HS-5 (cell line): ENCODE measurements at regions not wholly inside any gene's neighbourhood (a gene's known extent, or its start where the extent isn't known, plus 50 kb on each side); places are given as distances from the start of the nearest gene placed in this dataset.
"Not testable (repeated sequence)": the region's sequence is repeated elsewhere in the genome, so short reads cannot be mapped to it uniquely, and the experiment has no call there.

ENCODE experiments used
- DNase-seq: peaks from one replicate; pipeline ENCODE4 v3.0.0-alpha.2; 2012; ENCODE audit warnings: low read depth

GRCh38 chr7:98728555-98728954 lies 111.5 kb downstream of the NPTX2 start:
- DNase-seq, result no peak

- no peak for DNase-seq
These were observed 112.0 kb downstream of the NPTX2 start for GRCh38 chr7:98729121-98729520.

GRCh38 chr7:98730326-98730725 lies 113.2 kb downstream of the NPTX2 start:
- no peak for DNase-seq

GRCh38 chr7:98731651-98732050 lies 114.6 kb downstream of the NPTX2 start:
- DNase-seq, result no peak

- DNase-seq, result no peak
These were observed 116.0 kb downstream of the NPTX2 start for GRCh38 chr7:98733036-98733435.

- no peak for DNase-seq
These were observed 118.7 kb downstream of the NPTX2 start for GRCh38 chr7:98735801-98736200.

GRCh38 chr7:98736461-98736860 lies 119.4 kb downstream of the NPTX2 start:
- DNase-seq, result not testable (repeated sequence)

GRCh38 chr7:98737176-98737575 lies 120.1 kb downstream of the NPTX2 start:
- no peak for DNase-seq

GRCh38 chr7:98740643-98741042 lies 123.6 kb downstream of the NPTX2 start:
- no peak for DNase-seq

- DNase-seq, result no peak
These were observed 124.0 kb downstream of the TMEM130 start for GRCh38 chr7:98745722-98746318.

GRCh38 chr7:98748090-98748489 lies 121.7 kb downstream of the TMEM130 start:
- no peak for DNase-seq

- DNase-seq, result no peak
These were observed 116.6 kb downstream of the TMEM130 start for GRCh38 chr7:98753176-98753575.

GRCh38 chr7:98753989-98754479 lies 115.8 kb downstream of the TMEM130 start:
- DNase-seq, result no peak

- DNase-seq, result no peak
These were observed 114.5 kb downstream of the TMEM130 start for GRCh38 chr7:98755138-98755898.

GRCh38 chr7:98758157-98758556 lies 111.7 kb downstream of the TMEM130 start:
- no peak for DNase-seq

- no peak for DNase-seq
These were observed 109.6 kb downstream of the TMEM130 start for GRCh38 chr7:98760201-98760651.

GRCh38 chr7:98761225-98761624 lies 108.6 kb downstream of the TMEM130 start:
- DNase-seq, result no peak

GRCh38 chr7:98762620-98763019 lies 107.2 kb downstream of the TMEM130 start:
- no peak for DNase-seq

GRCh38 chr7:98763441-98763840 lies 106.4 kb downstream of the TMEM130 start:
- DNase-seq, result no peak

GRCh38 chr7:98764946-98765345 lies 104.9 kb downstream of the TMEM130 start:
- DNase-seq, result no peak

- not testable (repeated sequence) for DNase-seq
These were observed 99.7 kb downstream of the TMEM130 start for GRCh38 chr7:98770085-98770484.

- peak; percentile 13 for DNase-seq
These were observed 98.3 kb downstream of the TMEM130 start for GRCh38 chr7:98771519-98771918.

- no peak for DNase-seq
These were observed 97.7 kb downstream of the TMEM130 start for GRCh38 chr7:98771941-98772603.
